NT2/D1 (cell line): ENCODE measurements at regions not wholly inside any gene's neighbourhood (a gene's known extent, or its start where the extent isn't known, plus 50 kb on each side); places are given as distances from the start of the nearest gene placed in this dataset.

Source experiments
- YY1 ChIP-seq: IDR thresholded peaks from 2 replicates; pipeline ENCODE4 v1.6.1; 2011; ENCODE audit not compliant: insufficient read length, insufficient read depth
- ZNF274 ChIP-seq: IDR thresholded peaks from 2 replicates; pipeline ENCODE4 v1.6.1; 2011; ENCODE audit warnings: mild to moderate bottlenecking, low read depth, low read length

- TF ChIP-seq YY1 (no peak), ZNF274 (no peak)
Observed at GRCh38 chr10:81576336-81576735, 298.7 kb upstream of the NRG3 start.
